HepG2 (cell line): ENCODE measurements at regions not wholly inside any gene's neighbourhood (a gene's known extent, or its start where the extent isn't known, plus 50 kb on each side); places are given as distances from the start of the nearest gene placed in this dataset.

Experiments
- EP300 ChIP-seq, 3 experiments: sonication (generic) in 1 of 3; formaldehyde crosslinking in 1 of 3; IDR thresholded peaks; 2 replicates each; pipeline versions ENCODE4 v1.5.1 to v1.6.1; 2011 to 2020; ENCODE audit warnings: low read depth in 2 of 3, low read length in 2 of 3, borderline replicate concordance in 1 of 3, improper control_type of control experiment in 1 of 3, mild to moderate bottlenecking in 1 of 3, missing genetic modification reagents in 1 of 3, moderate library complexity in 1 of 3
- EZH2 ChIP-seq: conservative IDR thresholded peaks from 2 replicates; pipeline ENCODE4 v1.6.1; 2012; ENCODE audit warnings: mild to moderate bottlenecking, low read depth, low read length, moderate library complexity
- KLF16 ChIP-seq, 2 experiments: sonication (generic) in 1 of 2; formaldehyde crosslinking in 1 of 2; IDR thresholded peaks; 2 replicates each; pipeline versions ENCODE4 v1.6.1 to v1.8.0; 2016 to 2023; ENCODE audit warnings: missing genetic modification reagents in 2 of 2, missing compliant biosample characterization in 1 of 2
- NPAS2 ChIP-seq: sonication (generic); formaldehyde crosslinking; IDR thresholded peaks from 2 replicates; pipeline ENCODE4 v1.8.0; 2022; ENCODE audit warnings: mild to moderate bottlenecking, missing genetic modification reagents, borderline replicate concordance
- POLR2A ChIP-seq, 2 experiments: IDR thresholded peaks; 2 replicates each; pipeline ENCODE4 v1.6.1; 2011; ENCODE audit warnings: low read depth in 2 of 2, low read length in 2 of 2, mild to moderate bottlenecking in 1 of 2, moderate library complexity in 1 of 2; ENCODE audit not compliant: insufficient read depth in 1 of 2
- SATB2 ChIP-seq: sonication (generic); formaldehyde crosslinking; IDR thresholded peaks from 2 replicates; pipeline ENCODE4 v1.5.0; 2020; ENCODE audit warnings: missing genetic modification reagents
- TAF1 ChIP-seq: sonication (generic); formaldehyde crosslinking; IDR thresholded peaks from 2 replicates; pipeline ENCODE4 v1.4.0; 2020; ENCODE audit warnings: missing genetic modification reagents
- ZNF572 ChIP-seq: sonication (generic); formaldehyde crosslinking; IDR thresholded peaks from 2 replicates; pipeline ENCODE4 v1.5.1; 2020; ENCODE audit warnings: mild to moderate bottlenecking, missing genetic modification reagents
- ZNF672 ChIP-seq: sonication (generic); formaldehyde crosslinking; IDR thresholded peaks from 2 replicates; pipeline ENCODE4 v1.8.1; 2022; ENCODE audit warnings: missing genetic modification reagents
- TF ChIP-seq, protein P1 (sequence below): sonication (generic); formaldehyde crosslinking; IDR thresholded peaks from 2 replicates; pipeline ENCODE4 v1.8.1; 2022; ENCODE audit warnings: low read depth, mild to moderate bottlenecking, missing genetic modification reagents
- TF ChIP-seq, protein P2 (sequence below): sonication (generic); formaldehyde crosslinking; IDR thresholded peaks from 2 replicates; pipeline ENCODE4 v1.5.0; 2020; ENCODE audit warnings: mild to moderate bottlenecking, missing genetic modification reagents, borderline replicate concordance

DNA sequence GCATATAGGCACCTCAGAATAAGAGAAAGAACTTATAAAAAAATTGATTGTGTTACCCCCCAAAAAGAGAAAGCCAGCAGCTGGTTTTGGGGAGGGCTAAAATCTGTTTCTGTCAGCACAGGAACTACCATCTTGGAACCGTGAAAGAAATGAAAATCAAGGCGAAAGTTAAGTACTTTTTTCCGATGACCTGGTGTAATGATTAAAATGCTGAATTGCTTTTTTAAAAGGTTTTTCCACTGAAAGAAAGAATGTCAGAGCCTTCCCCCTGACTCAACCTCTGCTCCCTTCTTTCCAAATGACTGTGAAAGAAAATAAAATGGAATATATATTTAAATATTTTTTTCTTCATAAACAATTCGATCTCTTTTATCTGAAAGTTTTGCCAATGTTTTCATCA is 570.5 kb upstream of the CFAP20DC start:
- no peak for TF ChIP-seq EZH2
- TF ChIP-seq TAF1 (CRISPR knock-in tag): no peak
- TF ChIP-seq POLR2A (IDR thresholded peaks at IDR 0.05; ENCODE audit: insufficient read depth in 1 of 2, low read depth in 2 of 2, low read length in 2 of 2): no peak
- no peak for TF ChIP-seq EP300 (IDR thresholded peaks at IDR 0.05; ENCODE audit: low read depth in 2 of 2, low read length in 2 of 2)
- no peak for TF ChIP-seq EP300 (CRISPR knock-in tag; IDR thresholded peaks at IDR 0.05; ENCODE audit: borderline replicate concordance)
- no peak for TF ChIP-seq NPAS2 (CRISPR knock-in tag)
- TF ChIP-seq, protein P1, sequence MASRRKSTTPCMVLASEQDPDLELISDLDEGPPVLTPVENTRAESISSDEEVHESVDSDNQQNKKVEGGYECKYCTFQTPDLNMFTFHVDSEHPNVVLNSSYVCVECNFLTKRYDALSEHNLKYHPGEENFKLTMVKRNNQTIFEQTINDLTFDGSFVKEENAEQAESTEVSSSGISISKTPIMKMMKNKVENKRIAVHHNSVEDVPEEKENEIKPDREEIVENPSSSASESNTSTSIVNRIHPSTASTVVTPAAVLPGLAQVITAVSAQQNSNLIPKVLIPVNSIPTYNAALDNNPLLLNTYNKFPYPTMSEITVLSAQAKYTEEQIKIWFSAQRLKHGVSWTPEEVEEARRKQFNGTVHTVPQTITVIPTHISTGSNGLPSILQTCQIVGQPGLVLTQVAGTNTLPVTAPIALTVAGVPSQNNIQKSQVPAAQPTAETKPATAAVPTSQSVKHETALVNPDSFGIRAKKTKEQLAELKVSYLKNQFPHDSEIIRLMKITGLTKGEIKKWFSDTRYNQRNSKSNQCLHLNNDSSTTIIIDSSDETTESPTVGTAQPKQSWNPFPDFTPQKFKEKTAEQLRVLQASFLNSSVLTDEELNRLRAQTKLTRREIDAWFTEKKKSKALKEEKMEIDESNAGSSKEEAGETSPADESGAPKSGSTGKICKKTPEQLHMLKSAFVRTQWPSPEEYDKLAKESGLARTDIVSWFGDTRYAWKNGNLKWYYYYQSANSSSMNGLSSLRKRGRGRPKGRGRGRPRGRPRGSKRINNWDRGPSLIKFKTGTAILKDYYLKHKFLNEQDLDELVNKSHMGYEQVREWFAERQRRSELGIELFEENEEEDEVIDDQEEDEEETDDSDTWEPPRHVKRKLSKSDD (CRISPR knock-in tag): no peak
- no peak for TF ChIP-seq ZNF672 (CRISPR knock-in tag)
- TF ChIP-seq, protein P2, sequence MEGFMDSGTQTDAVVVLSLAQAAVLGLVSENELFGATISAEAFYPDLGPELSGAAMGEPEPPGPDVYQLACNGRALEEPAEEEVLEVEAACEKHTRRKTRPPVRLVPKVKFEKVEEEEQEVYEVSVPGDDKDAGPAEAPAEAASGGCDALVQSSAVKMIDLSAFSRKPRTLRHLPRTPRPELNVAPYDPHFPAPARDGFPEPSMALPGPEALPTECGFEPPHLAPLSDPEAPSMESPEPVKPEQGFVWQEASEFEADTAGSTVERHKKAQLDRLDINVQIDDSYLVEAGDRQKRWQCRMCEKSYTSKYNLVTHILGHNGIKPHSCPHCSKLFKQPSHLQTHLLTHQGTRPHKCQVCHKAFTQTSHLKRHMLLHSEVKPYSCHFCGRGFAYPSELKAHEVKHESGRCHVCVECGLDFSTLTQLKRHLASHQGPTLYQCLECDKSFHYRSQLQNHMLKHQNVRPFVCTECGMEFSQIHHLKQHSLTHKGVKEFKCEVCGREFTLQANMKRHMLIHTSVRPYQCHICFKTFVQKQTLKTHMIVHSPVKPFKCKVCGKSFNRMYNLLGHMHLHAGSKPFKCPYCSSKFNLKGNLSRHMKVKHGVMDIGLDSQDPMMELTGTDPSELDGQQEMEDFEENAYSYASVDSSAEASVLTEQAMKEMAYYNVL (CRISPR knock-in tag): no peak
- TF ChIP-seq SATB2 (CRISPR knock-in tag): no peak
- no peak for TF ChIP-seq ZNF572
- no peak for TF ChIP-seq KLF16 (CRISPR knock-in tag; IDR thresholded peaks at IDR 0.05)
